IMR-90 (cell line): ENCODE measurements at regions not wholly inside any gene's neighbourhood (a gene's known extent, or its start where the extent isn't known, plus 50 kb on each side); places are given as distances from the start of the nearest gene placed in this dataset.

Source experiments
- ATAC-seq: fragments of 200-7000 bp; cut with Tn5 transposase; 2 replicates; pipeline ENCODE4 v1.9.1; 2020; ENCODE audit warnings: low read depth, mild to moderate bottlenecking, moderate library complexity
- BruUV-seq: library from RNA; stranded (reverse); fragments of 400-500 nt; replicated peaks from 2 replicates; lab custom pipeline; 2021; lab: Mats Ljungman, UMichigan
- CTCF ChIA-PET: fragments of 300-600 bp; formaldehyde crosslinking; extraction: SDS; loops from one replicate; lab custom pipeline; 2021; ENCODE audit warnings: antibody characterized with exemption; lab: Yijun Ruan, JAX
- POLR2A ChIA-PET: fragments of 300-600 bp; sonication (Branson Sonifier 250); formaldehyde crosslinking; loops from one replicate; lab custom pipeline; 2022; ENCODE audit warnings: antibody characterized with exemption; ENCODE audit not compliant: unreplicated experiment; lab: Charles Lee
- DNase-seq: peaks from one replicate; pipeline ENCODE4 v3.0.0; 2013
- H2AFZ ChIP-seq: replicated peaks from 2 replicates; pipeline ENCODE3; 2013; ENCODE audit warnings: low read length, mild to moderate bottlenecking; ENCODE audit not compliant: poor library complexity
- H2AK5ac ChIP-seq: 2 replicates; pipeline ENCODE4 v1.6.1; 2013; ENCODE audit warnings: low read depth, low read length, inconsistent platforms
- H2AK9ac ChIP-seq: replicated peaks from 2 replicates; pipeline ENCODE3; 2013; ENCODE audit warnings: mild to moderate bottlenecking, low read depth, low read length, moderate library complexity; ENCODE audit not compliant: poor library complexity
- H2BK120ac ChIP-seq: 2 replicates; pipeline ENCODE4 v1.6.1; 2013; ENCODE audit warnings: low read depth, low read length, inconsistent platforms
- H2BK15ac ChIP-seq: 3 replicates; pipeline ENCODE4 v1.6.1; 2013; ENCODE audit warnings: low read depth, low read length, inconsistent platforms
- H2BK20ac ChIP-seq: 2 replicates; pipeline ENCODE4 v1.6.1; 2013; ENCODE audit warnings: low read depth, mild to moderate bottlenecking, inconsistent platforms, low read length, moderate library complexity
- H2BK5ac ChIP-seq: 2 replicates; pipeline ENCODE4 v1.6.1; 2013; ENCODE audit warnings: mild to moderate bottlenecking, low read depth, low read length, inconsistent platforms; ENCODE audit not compliant: poor library complexity, severe bottlenecking
- H3K14ac ChIP-seq: replicated peaks from 2 replicates; pipeline ENCODE4 v1.6.1; 2013; ENCODE audit warnings: low read depth, low read length, inconsistent platforms
- H3K18ac ChIP-seq: 2 replicates; pipeline ENCODE4 v1.6.1; 2013; ENCODE audit warnings: low read depth, low read length, control low read depth
- H3K23ac ChIP-seq: 2 replicates; pipeline ENCODE4 v1.6.1; 2013; ENCODE audit warnings: low read depth, low read length, inconsistent platforms
- H3K27ac ChIP-seq: 2 replicates; pipeline ENCODE4 v1.5.1; 2013; ENCODE audit warnings: mild to moderate bottlenecking, control low read depth, low read length; ENCODE audit not compliant: insufficient read depth
- H3K27me3 ChIP-seq: 2 replicates; pipeline ENCODE4 v1.6.1; 2013; ENCODE audit warnings: low read length; ENCODE audit not compliant: control insufficient read depth, insufficient read depth
- H3K36me3 ChIP-seq: 2 replicates; pipeline ENCODE4 v1.6.1; 2013; ENCODE audit warnings: low read length, mixed read lengths; ENCODE audit not compliant: control insufficient read depth, insufficient read depth
- H3K4ac ChIP-seq: 2 replicates; pipeline ENCODE4 v1.6.1; 2013; ENCODE audit warnings: low read depth, low read length, inconsistent platforms
- H3K4me1 ChIP-seq: 2 replicates; pipeline ENCODE4 v1.6.1; 2013; ENCODE audit warnings: low read length, mixed read lengths; ENCODE audit not compliant: control insufficient read depth, insufficient read depth
- H3K4me2 ChIP-seq: 2 replicates; pipeline ENCODE4 v1.6.1; 2013; ENCODE audit warnings: low read depth, mild to moderate bottlenecking, control low read depth, low read length, moderate library complexity
- H3K4me3 ChIP-seq: 2 replicates; pipeline ENCODE4 v1.5.1; 2013; ENCODE audit warnings: low read depth, mild to moderate bottlenecking, control low read depth, low read length, moderate library complexity; ENCODE audit not compliant: insufficient read depth
- H3K56ac ChIP-seq: 2 replicates; pipeline ENCODE4 v1.6.1; 2013; ENCODE audit warnings: low read length, inconsistent platforms; ENCODE audit not compliant: insufficient read depth; ENCODE audit errors: extremely low read depth
- H3K79me1 ChIP-seq, 2 experiments: 2 replicates each; pipeline ENCODE4 v1.6.1; 2013; ENCODE audit warnings: low read length in 2 of 2, inconsistent platforms in 1 of 2, low read depth in 1 of 2
- H3K9ac ChIP-seq: 2 replicates; pipeline ENCODE4 v1.6.1; 2013; ENCODE audit warnings: low read depth, low read length, control low read depth
- H3K9me1 ChIP-seq: 2 replicates; pipeline ENCODE4 v1.6.1; 2013; ENCODE audit warnings: low read length, inconsistent platforms; ENCODE audit not compliant: insufficient read depth
- H3K9me3 ChIP-seq: 2 replicates; pipeline ENCODE4 v1.6.1; 2013; ENCODE audit warnings: low read length; ENCODE audit not compliant: control insufficient read depth, insufficient read depth
- H4K20me1 ChIP-seq: 2 replicates; pipeline ENCODE4 v1.6.1; 2013; ENCODE audit warnings: low read length, inconsistent platforms; ENCODE audit not compliant: insufficient read depth
- H4K5ac ChIP-seq: 2 replicates; pipeline ENCODE4 v1.6.1; 2013; ENCODE audit warnings: mild to moderate bottlenecking, low read depth, low read length, control low read depth
- H4K8ac ChIP-seq, 2 experiments: 2 replicates each; pipeline ENCODE4 v1.6.1; 2013; ENCODE audit warnings: low read depth in 2 of 2, low read length in 2 of 2, control low read depth in 1 of 2, inconsistent platforms in 1 of 2
- H4K91ac ChIP-seq: 2 replicates; pipeline ENCODE4 v1.6.1; 2013; ENCODE audit warnings: low read depth, low read length, inconsistent platforms; ENCODE audit not compliant: insufficient read depth
- BHLHE40 ChIP-seq: fragments of 150-350 bp; IDR thresholded peaks from 2 replicates; pipeline ENCODE4 v1.6.1; 2016; ENCODE audit warnings: mild to moderate bottlenecking, low read depth, low read length
- CEBPB ChIP-seq: IDR thresholded peaks from 2 replicates; pipeline ENCODE4 v1.6.1; 2012; ENCODE audit warnings: low read depth, low read length, improper control_type of control experiment
- CHD1 ChIP-seq: IDR thresholded peaks from 2 replicates; pipeline ENCODE4 v1.6.1; 2012; ENCODE audit warnings: low read depth, low read length, improper control_type of control experiment
- CTCF ChIP-seq: conservative IDR thresholded peaks from 2 replicates; pipeline ENCODE4 v1.5.1; 2012; ENCODE audit warnings: mild to moderate bottlenecking, low read depth, low read length, improper control_type of control experiment
- ELK1 ChIP-seq: fragments of 150-350 bp; IDR thresholded peaks from 2 replicates; pipeline ENCODE4 v1.6.1; 2016; ENCODE audit warnings: low read depth, mild to moderate bottlenecking, low read length, moderate library complexity, borderline replicate concordance
- FOS ChIP-seq: fragments of 150-350 bp; IDR thresholded peaks from 2 replicates; pipeline ENCODE4 v1.6.1; 2016; ENCODE audit warnings: low read depth, low read length
- MAFK ChIP-seq: IDR thresholded peaks from 2 replicates; pipeline ENCODE4 v1.6.1; 2012; ENCODE audit warnings: low read depth, low read length, improper control_type of control experiment
- MAZ ChIP-seq: IDR thresholded peaks from 2 replicates; pipeline ENCODE4 v1.6.1; 2012; ENCODE audit warnings: low read depth, mild to moderate bottlenecking, low read length, improper control_type of control experiment, moderate library complexity, borderline replicate concordance
- MXI1 ChIP-seq: IDR thresholded peaks from 2 replicates; pipeline ENCODE4 v1.6.1; 2012; ENCODE audit warnings: low read depth, mild to moderate bottlenecking, low read length, moderate library complexity, borderline replicate concordance
- NFE2L2 ChIP-seq: fragments of 150-350 bp; IDR thresholded peaks from 2 replicates; pipeline ENCODE4 v1.6.1; 2016; ENCODE audit warnings: low read depth, mild to moderate bottlenecking, low read length
- POLR2A ChIP-seq: IDR thresholded peaks from 2 replicates; pipeline ENCODE4 v1.6.1; 2012; ENCODE audit warnings: mild to moderate bottlenecking, low read depth, low read length
- RAD21 ChIP-seq: IDR thresholded peaks from 2 replicates; pipeline ENCODE4 v1.6.1; 2012; ENCODE audit warnings: low read length, improper control_type of control experiment
- RCOR1 ChIP-seq: IDR thresholded peaks from 2 replicates; pipeline ENCODE4 v1.6.1; 2012; ENCODE audit warnings: mild to moderate bottlenecking, low read length, improper control_type of control experiment; ENCODE audit not compliant: insufficient replicate concordance
- RFX5 ChIP-seq: IDR thresholded peaks from 2 replicates; pipeline ENCODE4 v1.8.0; 2012; ENCODE audit warnings: low read depth, mild to moderate bottlenecking, low read length, moderate library complexity
- SMC3 ChIP-seq: fragments of 150-350 bp; IDR thresholded peaks from 2 replicates; pipeline ENCODE4 v1.6.1; 2016; ENCODE audit warnings: low read depth, mild to moderate bottlenecking, antibody characterized with exemption, low read length, moderate library complexity
- USF2 ChIP-seq: fragments of 150-350 bp; IDR thresholded peaks from 2 replicates; pipeline ENCODE4 v1.6.1; 2017; ENCODE audit warnings: mild to moderate bottlenecking, antibody characterized with exemption, low read length, low read depth
- WGBS, 2 experiments: methylation state at CpG; one replicate each; pipeline versions ENCODE4 v1.1.5 to v1.1.7; 2013; ENCODE audit warnings: missing lambda C conversion rate in 2 of 2; ENCODE audit not compliant: insufficient read length in 1 of 2; ENCODE audit errors: extremely low coverage in 2 of 2; 5-methylcytosine and 5-hydroxymethylcytosine counted together
- dilution Hi-C: fragments of 300-500 bp; cut with HindIII; formaldehyde crosslinking; loops from one replicate; pipeline ENCODE4 v1.14.3; 2018; ENCODE audit warnings: low sequenced_read_pairs; ENCODE audit not compliant: unreplicated experiment
- in situ Hi-C: fragments of 300-500 bp; cut with MboI; formaldehyde crosslinking; loops from 3 replicates; pipeline ENCODE4 v1.14.3; 2019; ENCODE audit warnings: low sequenced_read_pairs, inconsistent platforms, mixed read lengths
- intact Hi-C: fragments of 100-400 bp; cut with micrococcal nuclease; formaldehyde crosslinking; loops from 2 replicates; pipeline ENCODE4 v1.10.0; 2022

- H3K4me3 ChIP-seq = no peak overlapping the region
- H2AK5ac ChIP-seq = no peak overlapping the region
- no peak overlapping the region for H2AK9ac ChIP-seq
- no peak overlapping the region for H3K14ac ChIP-seq
- no peak overlapping the region for H2BK15ac ChIP-seq
- no peaks in the 10 kb centered on the region for H3K9me3 ChIP-seq
- intact Hi-C loops = no loop called here
- H3K4ac ChIP-seq = no peak overlapping the region
- H2BK5ac ChIP-seq = no peak overlapping the region
- H4K8ac ChIP-seq = no peak overlapping the region
- dilution Hi-C loops = no loop called here
- no peak overlapping the region for H4K5ac ChIP-seq
- H3K36me3 ChIP-seq = no peaks in the 10 kb centered on the region
- H2AFZ ChIP-seq = no peak overlapping the region
- no peaks in the 10 kb centered on the region for H3K9me1 ChIP-seq
- ChIA-PET CTCF (no interaction called here), POLR2A (no interaction called here)
- H2BK20ac ChIP-seq = no peak overlapping the region
- no peaks in the 10 kb centered on the region for H3K79me1 ChIP-seq
- H4K91ac ChIP-seq = no peak overlapping the region
- H4K20me1 ChIP-seq = no peaks in the 10 kb centered on the region
- H3K27me3 ChIP-seq = no peaks in the 10 kb centered on the region
- no peak overlapping the region for H3K4me2 ChIP-seq
- no peak overlapping the region for H3K9ac ChIP-seq
- H2BK120ac ChIP-seq = no peak overlapping the region
- H3K56ac ChIP-seq = no peak overlapping the region
- DNase-seq (no peak), ATAC-seq (no peak)
- in situ Hi-C loops = no loop called here
- no peaks in the 10 kb centered on the region for H3K4me1 ChIP-seq
- TF ChIP-seq FOS = no peak
- TF ChIP-seq MXI1 = no peak
- TF ChIP-seq SMC3 = no peak
- no peak for TF ChIP-seq CHD1
- no peak for TF ChIP-seq BHLHE40
- no peak for TF ChIP-seq RCOR1
- no peak for TF ChIP-seq USF2
- TF ChIP-seq RFX5 = no peak
- no peak for TF ChIP-seq MAZ
- no peak for TF ChIP-seq ELK1
- TF ChIP-seq NFE2L2 = no peak
- no peak for TF ChIP-seq CEBPB
- no peak for TF ChIP-seq RAD21
- TF ChIP-seq CTCF = no peak
- TF ChIP-seq MAFK = no peak
- TF ChIP-seq POLR2A = no peak
- no peak overlapping the region for H3K23ac ChIP-seq
- no peak overlapping the region for H3K27ac ChIP-seq
- no TSS peak for BruUV-seq
- H3K18ac ChIP-seq = no peak overlapping the region
- no CpG with 5 or more reads among the region's 1 CpG for WGBS, 2 experiments
Observed at GRCh38 chr10:31219306-31219705, 99.7 kb upstream of the ZEB1 start.
